GM18520 (cell line): ENCODE measurements at regions not wholly inside any gene's neighbourhood (a gene's known extent, or its start where the extent isn't known, plus 50 kb on each side); places are given as distances from the start of the nearest gene placed in this dataset.
"Not testable (repeated sequence)": the region's sequence is repeated elsewhere in the genome, so short reads cannot be mapped to it uniquely, and the experiment has no call there.

ENCODE experiments used
- ATAC-seq: cut with Tn5 transposase; IDR thresholded peaks from one replicate; pipeline ENCODE4 v1.9.1; 2021; ENCODE audit not compliant: unreplicated experiment

DNA sequence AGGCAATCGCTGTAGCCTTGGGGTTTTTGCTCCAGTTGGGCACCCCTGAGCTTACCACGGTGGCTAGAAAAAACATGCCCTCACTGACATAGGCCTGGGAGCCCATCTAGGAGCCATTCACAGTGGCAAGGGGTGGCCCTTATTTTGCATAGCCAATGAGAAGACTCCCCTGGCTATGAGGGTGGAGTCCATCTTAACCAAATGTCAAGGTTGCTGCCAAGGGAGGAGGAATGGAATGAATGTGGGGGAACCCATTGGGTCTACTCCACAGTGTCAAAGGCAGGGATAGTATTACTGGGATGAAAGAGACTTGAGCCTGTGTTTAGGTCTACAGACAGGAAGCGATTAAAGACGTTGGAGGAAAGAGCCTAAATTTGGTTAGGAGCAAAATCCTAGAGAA lies 295.7 kb upstream of the PLGLB2 start:
- ATAC-seq, result not testable (repeated sequence)

DNA sequence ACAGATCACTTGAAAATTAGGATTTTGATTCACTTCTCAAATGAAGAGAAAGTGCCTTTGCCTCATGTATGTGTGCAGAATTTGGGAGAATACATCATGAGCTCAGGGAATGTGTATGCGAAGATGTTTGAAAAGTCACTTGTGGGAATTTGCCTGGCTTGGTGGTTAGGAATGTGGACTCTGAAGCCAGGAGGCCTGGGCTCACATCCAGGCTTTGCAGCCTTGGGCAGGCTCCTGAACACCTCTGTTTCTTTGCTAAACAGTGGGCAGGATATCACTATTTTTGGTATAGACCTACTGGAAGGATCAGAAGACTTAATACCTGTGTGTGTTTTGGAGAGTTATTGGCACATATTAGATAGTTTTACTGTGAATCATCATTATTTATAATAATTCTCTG lies 295.0 kb upstream of the PLGLB2 start:
- not testable (repeated sequence) for ATAC-seq

DNA sequence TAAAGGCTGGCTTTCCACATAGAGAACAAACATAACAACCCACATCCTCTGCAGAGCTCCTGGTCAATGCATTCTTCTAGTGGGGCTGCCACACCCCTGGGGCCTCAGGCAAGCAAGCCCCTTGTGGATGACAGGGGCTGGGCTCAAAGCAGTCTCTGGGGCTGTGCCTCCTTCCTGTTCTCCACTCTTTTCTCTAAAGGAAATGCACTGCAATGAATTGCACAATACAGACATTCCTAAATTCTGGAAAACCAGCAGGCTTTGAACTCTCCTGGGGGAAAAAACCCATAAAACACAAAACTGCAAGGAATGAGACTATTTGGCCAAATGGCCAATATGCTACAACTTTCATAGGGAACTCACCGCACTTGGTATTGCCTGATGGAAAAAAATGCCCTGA lies 293.9 kb upstream of the PLGLB2 start:
- ATAC-seq, result not testable (repeated sequence)

DNA sequence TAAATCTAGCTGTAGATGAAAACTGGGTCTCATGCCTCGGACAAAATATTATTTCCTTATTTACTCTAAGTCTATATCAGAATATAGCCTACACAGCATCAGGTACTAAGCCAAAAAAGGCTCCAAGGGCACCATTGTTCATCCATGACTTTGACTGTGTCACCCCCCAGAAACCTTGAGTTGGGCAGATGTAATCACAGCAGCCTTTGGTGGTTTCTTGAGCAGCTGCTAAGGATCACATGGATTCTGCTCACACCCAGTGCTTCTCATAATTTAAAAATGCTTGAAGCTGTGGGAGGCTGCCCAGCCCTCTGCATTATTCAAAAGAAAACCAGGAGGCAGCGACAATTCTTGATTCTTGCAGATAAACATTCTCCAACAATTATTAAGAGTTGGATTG lies 293.5 kb upstream of the PLGLB2 start:
- not testable (repeated sequence) for ATAC-seq

DNA sequence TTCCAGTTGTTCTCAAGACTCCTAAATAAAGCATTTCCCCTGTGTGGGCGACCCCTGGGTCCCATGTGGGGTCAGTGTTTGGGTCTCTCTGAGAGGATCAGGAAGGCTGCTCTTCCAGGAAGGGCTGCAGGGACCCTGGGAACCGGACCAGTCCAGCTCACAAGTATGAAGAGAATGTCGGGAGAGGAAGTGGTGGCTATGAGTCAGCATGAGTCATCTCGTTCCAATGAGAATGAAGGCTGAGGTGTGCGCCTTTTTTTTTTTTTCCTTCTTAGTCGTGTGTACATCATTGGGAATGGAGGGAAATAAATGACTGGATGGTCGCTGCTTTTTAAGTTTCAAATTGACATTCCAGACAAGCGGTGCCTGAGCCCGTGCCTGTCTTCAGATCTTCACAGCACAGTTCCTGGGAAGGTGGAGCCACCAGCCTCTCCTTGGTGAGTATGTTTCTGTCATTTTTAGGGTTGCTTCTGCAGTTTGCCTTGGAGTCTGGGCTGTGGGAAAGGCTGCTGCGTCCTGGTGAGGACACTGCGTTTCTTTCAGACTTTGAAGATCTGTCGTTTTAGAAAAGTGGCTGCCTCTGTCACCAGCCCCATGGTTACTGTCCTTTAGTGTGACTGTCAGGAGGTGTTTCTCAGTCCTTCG lies 292.6 kb upstream of the PLGLB2 start:
- ATAC-seq, result peak; percentile 37

GRCh38 chr2:87455854-87456249 lies 292.0 kb upstream of the PLGLB2 start:
- ATAC-seq, result not testable (repeated sequence)

DNA sequence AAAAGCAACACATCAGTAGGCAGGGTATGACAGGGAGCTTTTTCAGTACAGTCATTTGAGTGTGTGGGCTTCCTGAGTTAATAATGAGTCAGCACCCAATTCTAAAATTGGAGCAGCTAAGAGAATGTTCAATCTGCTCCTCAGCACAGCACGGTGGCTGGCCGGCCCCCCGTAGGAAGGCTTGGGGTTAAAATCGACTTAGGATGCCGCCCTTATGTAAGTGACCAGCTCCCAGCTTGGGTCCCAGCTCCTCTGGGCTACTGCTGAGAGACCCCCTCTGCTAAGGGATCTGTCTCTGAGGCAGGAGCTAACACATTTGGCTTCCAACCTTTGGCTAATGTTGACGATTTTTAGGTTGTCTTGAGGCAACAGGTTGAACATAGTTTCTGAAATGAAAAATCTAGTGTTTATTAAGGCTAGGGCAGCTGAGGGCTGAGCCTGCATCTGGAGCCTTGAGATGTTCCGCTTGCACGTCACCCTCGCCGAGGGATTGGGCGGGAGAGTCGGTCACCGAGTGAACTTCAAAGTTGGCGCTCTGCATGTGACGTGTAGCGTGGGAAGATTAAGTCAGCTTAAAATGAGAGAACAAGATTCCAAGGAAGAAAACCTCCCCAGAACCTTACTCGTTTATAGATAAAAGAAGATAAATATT lies 291.3 kb upstream of the PLGLB2 start:
- ATAC-seq, result peak; percentile 60

DNA sequence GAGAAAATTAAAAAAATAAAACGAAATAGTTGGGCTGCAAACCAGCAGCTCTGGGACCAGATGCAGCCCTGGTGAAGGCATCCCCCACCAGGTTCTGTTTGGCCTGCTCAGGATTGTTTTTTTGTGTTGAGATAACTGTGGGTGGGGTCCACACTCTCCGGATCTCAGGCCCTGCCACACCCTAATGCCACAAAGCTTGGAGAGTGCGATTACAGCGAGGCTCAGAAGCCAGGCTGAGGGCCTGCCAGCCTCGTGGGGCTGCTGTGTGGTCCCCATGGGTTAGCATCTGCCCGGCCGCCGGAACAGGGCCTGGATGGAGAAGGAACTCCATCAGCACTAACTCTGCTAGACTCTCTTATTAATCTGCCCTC lies 290.8 kb upstream of the PLGLB2 start:
- not testable (repeated sequence) for ATAC-seq

- ATAC-seq, result not testable (repeated sequence)
Observed at GRCh38 chr2:87458938-87459337, 288.9 kb upstream of the PLGLB2 start.

DNA sequence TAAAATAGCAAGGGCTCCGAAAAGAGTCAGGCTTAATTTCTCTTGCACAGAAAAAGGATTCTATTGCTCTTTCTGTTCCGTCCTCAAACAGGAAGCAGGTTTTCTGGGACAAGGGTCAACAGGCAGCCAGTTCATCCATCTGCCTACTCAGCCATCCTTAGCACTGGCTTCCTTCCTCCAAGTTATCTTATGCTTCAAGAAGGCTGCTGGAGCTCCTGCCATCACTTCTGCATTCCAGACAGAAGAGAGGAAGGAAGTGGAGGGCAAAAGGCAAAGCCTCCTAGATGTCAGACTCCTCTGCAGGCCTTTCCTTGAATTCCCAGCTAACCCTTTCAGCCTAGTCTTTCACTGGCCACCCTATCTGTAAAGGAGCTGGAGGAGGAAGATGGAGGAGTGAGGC lies 287.8 kb upstream of the PLGLB2 start:
- ATAC-seq, result not testable (repeated sequence)

GRCh38 chr2:87460662-87461061 lies 287.2 kb upstream of the PLGLB2 start:
- ATAC-seq, result not testable (repeated sequence)

DNA sequence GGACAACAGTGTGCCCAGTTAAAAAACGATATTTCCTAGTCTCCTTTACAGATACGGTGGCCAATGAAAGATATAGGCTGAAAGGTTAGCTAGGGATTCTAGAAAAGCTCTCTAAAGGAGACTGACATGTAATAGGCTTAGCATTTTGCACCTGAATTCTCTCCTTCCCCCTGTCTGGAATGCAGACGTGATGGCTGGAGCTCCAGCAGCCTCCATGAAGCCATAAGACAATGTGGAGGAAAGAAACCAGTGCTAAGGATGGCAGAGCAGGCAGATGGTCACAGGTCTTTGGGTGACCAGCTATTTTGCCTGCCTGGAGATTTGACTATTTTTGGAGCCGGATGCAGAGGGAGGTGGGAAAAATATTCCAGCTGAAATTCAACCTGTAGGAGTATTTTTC lies 286.2 kb upstream of the PLGLB2 start:
- not testable (repeated sequence) for ATAC-seq

DNA sequence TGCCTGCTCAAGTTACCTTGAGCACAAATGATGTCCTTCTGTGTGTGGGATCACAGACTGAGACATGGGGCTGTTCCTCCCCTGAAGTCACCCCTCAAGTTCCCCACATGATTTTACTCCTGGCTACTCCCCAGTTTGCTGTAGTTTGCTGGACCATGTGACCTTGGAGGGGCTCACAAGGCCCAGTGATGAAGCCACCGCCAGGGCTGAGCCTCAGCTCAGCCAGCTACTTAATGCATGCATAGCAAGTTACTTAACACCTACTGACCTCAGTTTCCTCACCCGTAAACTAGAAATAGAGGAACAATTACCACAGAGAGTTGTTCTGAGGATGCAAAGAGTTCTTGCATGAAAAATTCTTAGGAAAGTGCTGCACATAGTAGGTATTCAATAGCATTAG lies 283.7 kb upstream of the PLGLB2 start:
- ATAC-seq, result not testable (repeated sequence)

GRCh38 chr2:87465730-87466129 lies 282.2 kb upstream of the PLGLB2 start:
- ATAC-seq, result not testable (repeated sequence)

DNA sequence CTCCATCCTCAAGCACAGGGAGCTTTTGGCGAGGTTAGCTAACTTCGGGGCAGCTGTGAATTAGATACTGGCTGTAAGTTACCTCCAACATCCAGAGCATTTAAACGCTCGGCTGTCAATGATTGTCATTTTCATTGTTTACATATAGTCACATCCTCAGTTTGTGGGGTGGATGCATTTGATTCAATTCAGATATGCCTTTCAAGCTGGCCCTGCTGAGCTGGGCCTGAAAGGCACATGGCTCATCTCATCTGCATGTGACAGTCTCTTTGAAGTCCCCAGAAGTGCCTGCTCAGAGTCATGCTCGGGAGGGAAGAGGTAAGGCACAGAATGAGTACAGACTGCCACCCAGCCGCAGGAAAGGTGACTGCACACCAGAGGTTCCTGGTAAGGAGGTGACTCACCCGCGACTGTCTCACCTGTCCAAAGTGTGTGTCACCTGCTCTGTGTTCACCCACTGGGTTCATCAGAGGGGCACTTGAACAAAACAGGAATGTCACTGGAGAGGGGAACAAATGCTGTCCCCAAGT lies 281.2 kb upstream of the PLGLB2 start:
- ATAC-seq, result peak; percentile 39

DNA sequence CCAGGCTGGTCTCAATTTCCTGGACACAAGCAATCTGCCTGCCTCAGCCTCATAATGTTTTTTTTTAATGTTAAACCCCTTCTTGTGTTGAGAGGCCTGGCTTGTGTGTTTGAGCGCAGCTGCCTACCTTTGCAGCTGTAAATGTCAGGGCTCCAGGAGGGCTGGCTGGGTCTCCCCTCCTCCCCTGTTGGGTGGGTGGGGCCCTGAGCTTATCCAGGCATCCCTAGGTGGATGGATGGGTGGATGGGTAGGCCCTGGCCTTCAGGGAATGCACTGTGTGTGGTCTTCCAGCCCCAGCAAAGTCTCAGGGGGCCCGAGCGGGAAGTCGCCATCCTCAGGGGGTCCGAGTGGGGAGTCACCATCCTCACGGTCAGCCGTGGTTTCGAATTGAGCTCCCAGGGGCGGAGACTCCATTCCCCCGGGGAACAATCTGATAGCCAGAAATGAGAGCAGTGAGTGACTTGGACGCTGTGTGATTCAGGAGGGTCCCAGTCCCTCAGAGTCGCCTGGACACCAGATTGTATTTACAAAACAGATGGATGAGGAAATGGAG lies 279.4 kb upstream of the PLGLB2 start:
- ATAC-seq, result not testable (repeated sequence)

DNA sequence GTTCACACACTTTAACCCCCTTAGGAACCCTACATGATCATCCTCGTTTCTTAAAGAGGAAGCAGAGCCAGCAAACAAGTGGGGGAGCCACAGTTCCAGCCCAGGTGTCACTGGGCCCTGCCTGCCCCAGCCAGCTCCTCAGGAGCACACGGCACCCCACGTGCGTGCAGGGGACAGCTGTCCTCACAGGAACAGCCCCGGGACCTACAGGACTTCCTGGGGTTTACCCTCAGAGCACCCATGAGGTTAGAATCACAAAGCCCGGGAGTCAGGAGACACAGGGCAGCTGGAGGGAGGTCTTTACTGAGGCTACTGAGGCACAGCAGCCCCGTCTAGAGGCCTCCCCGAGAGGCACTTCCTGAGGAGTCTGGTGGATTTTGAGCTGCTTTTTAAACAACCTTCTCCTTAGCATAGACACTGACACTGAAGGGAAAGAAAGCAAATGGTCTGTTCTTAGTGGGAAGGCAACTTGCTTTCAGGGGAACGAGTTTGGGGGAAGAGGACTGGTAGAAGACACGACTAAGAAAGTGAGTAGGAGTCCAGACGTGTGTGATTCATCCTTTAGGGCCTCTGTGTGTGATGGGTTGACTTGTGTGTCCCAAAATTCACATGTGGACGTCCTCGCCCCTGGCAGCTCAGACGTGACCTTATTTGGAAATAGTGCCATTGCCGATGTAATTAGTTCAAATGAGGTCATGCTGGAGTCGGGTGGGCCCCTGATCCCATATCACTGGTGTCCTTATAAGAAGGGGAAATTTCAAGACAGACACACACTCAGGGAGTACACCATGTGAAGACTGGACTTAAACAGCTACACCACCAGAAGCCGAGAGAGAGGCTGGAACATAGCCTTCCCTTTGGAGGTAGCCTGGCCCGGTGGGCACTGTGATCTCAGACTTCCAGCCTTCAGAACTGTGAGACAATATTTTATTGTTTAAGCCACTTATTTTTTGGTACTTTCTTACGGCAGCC lies 278.4 kb upstream of the PLGLB2 start:
- ATAC-seq, result not testable (repeated sequence)

- ATAC-seq, result not testable (repeated sequence)
Observed at GRCh38 chr2:87470381-87471380, 277.2 kb upstream of the PLGLB2 start.

- ATAC-seq, result not testable (repeated sequence)
Observed at GRCh38 chr2:87471478-87471877, 276.4 kb upstream of the PLGLB2 start.
